IMR-90 (cell line): ENCODE measurements at regions not wholly inside any gene's neighbourhood (a gene's known extent, or its start where the extent isn't known, plus 50 kb on each side); places are given as distances from the start of the nearest gene placed in this dataset.

Source experiments
- ATAC-seq: fragments of 200-7000 bp; cut with Tn5 transposase; 2 replicates; pipeline ENCODE4 v1.9.1; 2020; ENCODE audit warnings: low read depth, mild to moderate bottlenecking, moderate library complexity
- BruUV-seq: library from RNA; stranded (reverse); fragments of 400-500 nt; replicated peaks from 2 replicates; lab custom pipeline; 2021; lab: Mats Ljungman, UMichigan
- CTCF ChIA-PET: fragments of 300-600 bp; formaldehyde crosslinking; extraction: SDS; loops from one replicate; lab custom pipeline; 2021; ENCODE audit warnings: antibody characterized with exemption; lab: Yijun Ruan, JAX
- POLR2A ChIA-PET: fragments of 300-600 bp; sonication (Branson Sonifier 250); formaldehyde crosslinking; loops from one replicate; lab custom pipeline; 2022; ENCODE audit warnings: antibody characterized with exemption; ENCODE audit not compliant: unreplicated experiment; lab: Charles Lee
- DNase-seq: peaks from one replicate; pipeline ENCODE4 v3.0.0; 2013
- H2AFZ ChIP-seq: replicated peaks from 2 replicates; pipeline ENCODE3; 2013; ENCODE audit warnings: low read length, mild to moderate bottlenecking; ENCODE audit not compliant: poor library complexity
- H2AK5ac ChIP-seq: 2 replicates; pipeline ENCODE4 v1.6.1; 2013; ENCODE audit warnings: low read depth, low read length, inconsistent platforms
- H2AK9ac ChIP-seq: replicated peaks from 2 replicates; pipeline ENCODE3; 2013; ENCODE audit warnings: mild to moderate bottlenecking, low read depth, low read length, moderate library complexity; ENCODE audit not compliant: poor library complexity
- H2BK120ac ChIP-seq: 2 replicates; pipeline ENCODE4 v1.6.1; 2013; ENCODE audit warnings: low read depth, low read length, inconsistent platforms
- H2BK15ac ChIP-seq: 3 replicates; pipeline ENCODE4 v1.6.1; 2013; ENCODE audit warnings: low read depth, low read length, inconsistent platforms
- H2BK20ac ChIP-seq: 2 replicates; pipeline ENCODE4 v1.6.1; 2013; ENCODE audit warnings: low read depth, mild to moderate bottlenecking, inconsistent platforms, low read length, moderate library complexity
- H2BK5ac ChIP-seq: 2 replicates; pipeline ENCODE4 v1.6.1; 2013; ENCODE audit warnings: mild to moderate bottlenecking, low read depth, low read length, inconsistent platforms; ENCODE audit not compliant: poor library complexity, severe bottlenecking
- H3K14ac ChIP-seq: replicated peaks from 2 replicates; pipeline ENCODE4 v1.6.1; 2013; ENCODE audit warnings: low read depth, low read length, inconsistent platforms
- H3K18ac ChIP-seq: 2 replicates; pipeline ENCODE4 v1.6.1; 2013; ENCODE audit warnings: low read depth, low read length, control low read depth
- H3K23ac ChIP-seq: 2 replicates; pipeline ENCODE4 v1.6.1; 2013; ENCODE audit warnings: low read depth, low read length, inconsistent platforms
- H3K27ac ChIP-seq: 2 replicates; pipeline ENCODE4 v1.5.1; 2013; ENCODE audit warnings: mild to moderate bottlenecking, control low read depth, low read length; ENCODE audit not compliant: insufficient read depth
- H3K27me3 ChIP-seq: 2 replicates; pipeline ENCODE4 v1.6.1; 2013; ENCODE audit warnings: low read length; ENCODE audit not compliant: control insufficient read depth, insufficient read depth
- H3K36me3 ChIP-seq: 2 replicates; pipeline ENCODE4 v1.6.1; 2013; ENCODE audit warnings: low read length, mixed read lengths; ENCODE audit not compliant: control insufficient read depth, insufficient read depth
- H3K4ac ChIP-seq: 2 replicates; pipeline ENCODE4 v1.6.1; 2013; ENCODE audit warnings: low read depth, low read length, inconsistent platforms
- H3K4me1 ChIP-seq: 2 replicates; pipeline ENCODE4 v1.6.1; 2013; ENCODE audit warnings: low read length, mixed read lengths; ENCODE audit not compliant: control insufficient read depth, insufficient read depth
- H3K4me2 ChIP-seq: 2 replicates; pipeline ENCODE4 v1.6.1; 2013; ENCODE audit warnings: low read depth, mild to moderate bottlenecking, control low read depth, low read length, moderate library complexity
- H3K4me3 ChIP-seq: 2 replicates; pipeline ENCODE4 v1.5.1; 2013; ENCODE audit warnings: low read depth, mild to moderate bottlenecking, control low read depth, low read length, moderate library complexity; ENCODE audit not compliant: insufficient read depth
- H3K56ac ChIP-seq: 2 replicates; pipeline ENCODE4 v1.6.1; 2013; ENCODE audit warnings: low read length, inconsistent platforms; ENCODE audit not compliant: insufficient read depth; ENCODE audit errors: extremely low read depth
- H3K79me1 ChIP-seq, 2 experiments: 2 replicates each; pipeline ENCODE4 v1.6.1; 2013; ENCODE audit warnings: low read length in 2 of 2, inconsistent platforms in 1 of 2, low read depth in 1 of 2
- H3K9ac ChIP-seq: 2 replicates; pipeline ENCODE4 v1.6.1; 2013; ENCODE audit warnings: low read depth, low read length, control low read depth
- H3K9me1 ChIP-seq: 2 replicates; pipeline ENCODE4 v1.6.1; 2013; ENCODE audit warnings: low read length, inconsistent platforms; ENCODE audit not compliant: insufficient read depth
- H3K9me3 ChIP-seq: 2 replicates; pipeline ENCODE4 v1.6.1; 2013; ENCODE audit warnings: low read length; ENCODE audit not compliant: control insufficient read depth, insufficient read depth
- H4K20me1 ChIP-seq: 2 replicates; pipeline ENCODE4 v1.6.1; 2013; ENCODE audit warnings: low read length, inconsistent platforms; ENCODE audit not compliant: insufficient read depth
- H4K5ac ChIP-seq: 2 replicates; pipeline ENCODE4 v1.6.1; 2013; ENCODE audit warnings: mild to moderate bottlenecking, low read depth, low read length, control low read depth
- H4K8ac ChIP-seq, 2 experiments: 2 replicates each; pipeline ENCODE4 v1.6.1; 2013; ENCODE audit warnings: low read depth in 2 of 2, low read length in 2 of 2, control low read depth in 1 of 2, inconsistent platforms in 1 of 2
- H4K91ac ChIP-seq: 2 replicates; pipeline ENCODE4 v1.6.1; 2013; ENCODE audit warnings: low read depth, low read length, inconsistent platforms; ENCODE audit not compliant: insufficient read depth
- ELK1 ChIP-seq: fragments of 150-350 bp; IDR thresholded peaks from 2 replicates; pipeline ENCODE4 v1.6.1; 2016; ENCODE audit warnings: low read depth, mild to moderate bottlenecking, low read length, moderate library complexity, borderline replicate concordance
- NFE2L2 ChIP-seq: fragments of 150-350 bp; IDR thresholded peaks from 2 replicates; pipeline ENCODE4 v1.6.1; 2016; ENCODE audit warnings: low read depth, mild to moderate bottlenecking, low read length
- WGBS, 2 experiments: methylation state at CpG; one replicate each; pipeline versions ENCODE4 v1.1.5 to v1.1.7; 2013; ENCODE audit warnings: missing lambda C conversion rate in 2 of 2; ENCODE audit not compliant: insufficient read length in 1 of 2; ENCODE audit errors: extremely low coverage in 2 of 2; 5-methylcytosine and 5-hydroxymethylcytosine counted together
- dilution Hi-C: fragments of 300-500 bp; cut with HindIII; formaldehyde crosslinking; loops from one replicate; pipeline ENCODE4 v1.14.3; 2018; ENCODE audit warnings: low sequenced_read_pairs; ENCODE audit not compliant: unreplicated experiment
- in situ Hi-C: fragments of 300-500 bp; cut with MboI; formaldehyde crosslinking; loops from 3 replicates; pipeline ENCODE4 v1.14.3; 2019; ENCODE audit warnings: low sequenced_read_pairs, inconsistent platforms, mixed read lengths
- intact Hi-C: fragments of 100-400 bp; cut with micrococcal nuclease; formaldehyde crosslinking; loops from 2 replicates; pipeline ENCODE4 v1.10.0; 2022

GRCh38 chr19:29045679-29046254 lies 167.2 kb downstream of the UQCRFS1 start:
- Histone ChIP-seq H3K4me2 (no peak overlapping the region), H2BK15ac (no peak overlapping the region), H3K9ac (no peak overlapping the region), H3K14ac (no peak overlapping the region), H2AFZ (no peak overlapping the region), H4K20me1 (no peaks in the 10 kb centered on the region), H3K27ac (no peak overlapping the region), H3K9me3 (peaks cover 8% of the 10 kb centered on the region; the same call in 1 of the 2 replicates), H3K23ac (no peak overlapping the region), H2BK120ac (no peak overlapping the region), H3K56ac (no peak overlapping the region), H3K4me1 (no peaks in the 10 kb centered on the region), H3K4me3 (no peak overlapping the region), H3K9me1 (no peaks in the 10 kb centered on the region), H2AK5ac (no peak overlapping the region), H4K5ac (no peak overlapping the region), H2BK20ac (no peak overlapping the region), H4K91ac (no peak overlapping the region), H3K18ac (no peak overlapping the region), H2AK9ac (no peak overlapping the region), H3K79me1 (no peaks in the 10 kb centered on the region), H4K8ac (no peak overlapping the region), H3K4ac (no peak overlapping the region), H3K27me3 (no peaks in the 10 kb centered on the region), H3K36me3 (no peaks in the 10 kb centered on the region), H2BK5ac (no peak overlapping the region)
- 0% methylated on average over 1 of the region's 7 CpGs; no CpG with 5 or more reads in 1 of the 2 experiments for WGBS, 2 experiments
- dilution Hi-C loops (no loop called here), intact Hi-C loops (no loop called here), in situ Hi-C loops (no loop called here)
- no TSS peak for BruUV-seq
- TF ChIP-seq ELK1 (no peak), NFE2L2 (peak; percentile 63)
- DNase-seq: no peak
- ChIA-PET POLR2A (no interaction called here), CTCF (no interaction called here)
- ATAC-seq: no peak
